Fibroblast of lung (primary cell): ENCODE measurements at regions not wholly inside any gene's neighbourhood (a gene's known extent, or its start where the extent isn't known, plus 50 kb on each side); places are given as distances from the start of the nearest gene placed in this dataset.

Experiments
- DNase-seq, 2 donors: peaks; one replicate each; pipeline versions ENCODE4 v3.0.0 to v3.0.0-alpha.2; 2010; ENCODE audit warnings: low read depth in 2 of 2
- H2AFZ ChIP-seq: 2 replicates; pipeline ENCODE4 v1.5.1; 2012; ENCODE audit warnings: low read length, control low read depth, inconsistent platforms
- H3K27ac ChIP-seq: 2 replicates; pipeline ENCODE4 v1.5.1; 2011; ENCODE audit warnings: low read length, control low read depth; ENCODE audit not compliant: insufficient read depth
- H3K27me3 ChIP-seq: 2 replicates; pipeline ENCODE4 v1.5.1; 2011; ENCODE audit warnings: mild to moderate bottlenecking, low read length; ENCODE audit not compliant: control insufficient read depth, insufficient read depth
- H3K36me3 ChIP-seq: 2 replicates; pipeline ENCODE4 v1.5.1; 2011; ENCODE audit warnings: low read length; ENCODE audit not compliant: control insufficient read depth, insufficient read depth
- H3K4me1 ChIP-seq: 2 replicates; pipeline ENCODE4 v1.5.1; 2011; ENCODE audit warnings: low read length; ENCODE audit not compliant: control insufficient read depth, insufficient read depth; ENCODE audit errors: extremely low read depth
- H3K4me2 ChIP-seq: 2 replicates; pipeline ENCODE4 v1.5.1; 2011; ENCODE audit warnings: low read length, control low read depth; ENCODE audit not compliant: insufficient read depth; ENCODE audit errors: extremely low read depth
- H3K4me3 ChIP-seq, 4 experiments: fragments of 200-600 bp in 1 of 4; sonication (generic) in 1 of 4; replicated peaks in 1 of 4; 2 replicates each; pipeline ENCODE4 v1.5.1; 2011 to 2016; ENCODE audit warnings: low read length in 4 of 4, low read depth in 3 of 4, mild to moderate bottlenecking in 3 of 4, control low read depth in 2 of 4, inconsistent platforms in 1 of 4, mixed read lengths in 1 of 4; ENCODE audit not compliant: insufficient read depth in 1 of 4; ENCODE audit errors: control extremely low read depth in 1 of 4
- H3K79me2 ChIP-seq: 2 replicates; pipeline ENCODE4 v1.5.1; 2012; ENCODE audit warnings: mild to moderate bottlenecking, low read length, inconsistent platforms; ENCODE audit not compliant: control insufficient read depth, insufficient read depth
- H3K9ac ChIP-seq: 2 replicates; pipeline ENCODE4 v1.5.1; 2011; ENCODE audit warnings: mild to moderate bottlenecking, low read length, control low read depth; ENCODE audit not compliant: insufficient read depth
- H3K9me3 ChIP-seq: 2 replicates; pipeline ENCODE4 v1.5.1; 2012; ENCODE audit warnings: low read depth, low read length; ENCODE audit not compliant: control insufficient read depth, insufficient read depth
- H4K20me1 ChIP-seq: 2 replicates; pipeline ENCODE4 v1.5.1; 2011; ENCODE audit warnings: low read length; ENCODE audit not compliant: control insufficient read depth, insufficient read depth; ENCODE audit errors: extremely low read depth
- CTCF ChIP-seq, 2 donors: IDR thresholded peaks in 1 of 2; conservative IDR thresholded peaks in 1 of 2; 1 replicate in 1 of 2; 2 replicates in 1 of 2; pipeline ENCODE4 v1.5.1; 2011 to 2012; ENCODE audit warnings: low read length in 2 of 2, control low read depth in 1 of 2, inconsistent platforms in 1 of 2, low read depth in 1 of 2, mild to moderate bottlenecking in 1 of 2
- EZH2 ChIP-seq: IDR thresholded peaks from 2 replicates; pipeline ENCODE4 v1.5.1; 2012; ENCODE audit warnings: low read length, control low read depth, mild to moderate bottlenecking; ENCODE audit errors: missing control alignments

DNA sequence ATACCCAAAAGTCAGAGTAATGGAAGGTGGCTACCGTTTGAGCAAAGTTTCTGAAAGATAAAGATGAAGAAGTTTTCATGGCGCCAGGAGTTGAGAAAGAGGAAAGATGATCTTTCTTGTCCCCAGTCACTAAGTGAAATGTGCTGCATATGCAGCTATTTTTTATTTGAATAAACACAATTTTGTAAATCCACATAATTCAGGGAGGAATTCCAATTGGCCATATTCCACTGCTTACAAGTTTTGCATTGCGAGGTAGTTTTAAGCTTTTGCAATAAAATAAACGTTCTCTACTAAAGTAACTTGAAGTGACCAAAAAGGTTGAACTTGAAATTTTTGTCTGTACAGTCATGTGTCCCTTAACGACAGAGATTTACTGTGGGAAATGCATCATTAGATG is 139.3 kb upstream of the VCX2 start:
- Histone ChIP-seq H3K79me2 (no peaks in the 10 kb centered on the region), H3K9me3 (no peaks in the 10 kb centered on the region), H3K4me2 (no peak overlapping the region), H3K36me3 (no peaks in the 10 kb centered on the region), H4K20me1 (no peaks in the 10 kb centered on the region), H3K27me3 (no peaks in the 10 kb centered on the region), H3K4me1 (no peaks in the 10 kb centered on the region), H3K4me3 (no peak overlapping the region), H3K27ac (no peak overlapping the region), H3K9ac (no peak overlapping the region), H2AFZ (no peak overlapping the region)
- TF ChIP-seq EZH2, result no peak
- TF ChIP-seq CTCF (conservative IDR thresholded peaks at IDR 0.05 in 1 of 2, IDR thresholded peaks at IDR 0.05 in 1 of 2; ENCODE audit: low read depth in 1 of 2, low read length in 2 of 2), result no peak
- DNase-seq, result no peak

DNA sequence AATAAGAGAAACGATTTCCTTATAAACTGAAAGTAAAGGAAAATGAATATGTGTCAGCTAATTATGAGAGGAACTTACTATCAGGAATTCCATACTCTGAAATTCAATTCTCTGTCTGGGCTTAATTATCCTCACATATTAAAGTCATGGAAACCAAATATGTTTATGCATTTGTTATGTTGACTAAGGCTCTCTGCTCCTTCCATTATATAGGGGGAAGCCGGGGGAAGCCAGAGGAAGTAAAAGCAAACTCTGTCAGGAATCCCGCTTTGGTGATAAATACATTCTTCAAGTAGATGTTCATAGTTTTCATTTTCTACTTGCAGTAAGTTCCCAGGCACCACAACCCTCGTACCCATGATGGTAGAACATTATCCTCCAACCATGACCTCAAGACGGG is 142.8 kb upstream of the VCX2 start:
- H3K4me3 ChIP-seq, result no peak overlapping the region
- no peak overlapping the region for H3K27ac ChIP-seq
- no peaks in the 10 kb centered on the region for H4K20me1 ChIP-seq
- H3K36me3 ChIP-seq, result no peaks in the 10 kb centered on the region
- DNase-seq, result no peak
- TF ChIP-seq EZH2, result no peak
- TF ChIP-seq CTCF (conservative IDR thresholded peaks at IDR 0.05 in 1 of 2, IDR thresholded peaks at IDR 0.05 in 1 of 2; ENCODE audit: low read depth in 1 of 2, low read length in 2 of 2), result no peak
- no peak overlapping the region for H2AFZ ChIP-seq
- H3K9me3 ChIP-seq, result no peaks in the 10 kb centered on the region
- H3K4me2 ChIP-seq, result no peak overlapping the region
- no peaks in the 10 kb centered on the region for H3K4me1 ChIP-seq
- H3K9ac ChIP-seq, result no peak overlapping the region
- H3K79me2 ChIP-seq, result no peaks in the 10 kb centered on the region
- no peaks in the 10 kb centered on the region for H3K27me3 ChIP-seq

- no peaks in the 10 kb centered on the region for H3K79me2 ChIP-seq
- H3K27me3 ChIP-seq, result no peaks in the 10 kb centered on the region
These were observed 143.8 kb upstream of the VCX2 start for GRCh38 chrX:8314881-8315280.

More at GRCh38 chrX:8314881-8315280, 143.8 kb upstream of the VCX2 start:
- no peak for DNase-seq
- no peak overlapping the region for H3K4me2 ChIP-seq
- H2AFZ ChIP-seq, result no peak overlapping the region
- H3K4me1 ChIP-seq, result no peaks in the 10 kb centered on the region
- no peaks in the 10 kb centered on the region for H3K9me3 ChIP-seq
- no peaks in the 10 kb centered on the region for H3K36me3 ChIP-seq
- no peak for TF ChIP-seq CTCF (conservative IDR thresholded peaks at IDR 0.05 in 1 of 2, IDR thresholded peaks at IDR 0.05 in 1 of 2; ENCODE audit: low read depth in 1 of 2, low read length in 2 of 2)
- no peak for TF ChIP-seq EZH2
- no peak overlapping the region for H3K27ac ChIP-seq
- no peaks in the 10 kb centered on the region for H4K20me1 ChIP-seq
- H3K4me3 ChIP-seq, result no peak overlapping the region
- no peak overlapping the region for H3K9ac ChIP-seq
